Activated CD4-positive, alpha-beta T cell treated with anti-CD3 and anti-CD28 coated beads, Interleukin-10, Interleukin-2, amounts not matched to agents 100 ng/mL and 50 ng/mL, durations not matched to agents 16 hours and 8 hours (primary cell): ENCODE measurements at regions not wholly inside any gene's neighbourhood (a gene's known extent, or its start where the extent isn't known, plus 50 kb on each side); places are given as distances from the start of the nearest gene placed in this dataset.

Experiments
- DNase-seq: peaks from one replicate; pipeline ENCODE4 v3.0.0-alpha.2; 2020

DNA sequence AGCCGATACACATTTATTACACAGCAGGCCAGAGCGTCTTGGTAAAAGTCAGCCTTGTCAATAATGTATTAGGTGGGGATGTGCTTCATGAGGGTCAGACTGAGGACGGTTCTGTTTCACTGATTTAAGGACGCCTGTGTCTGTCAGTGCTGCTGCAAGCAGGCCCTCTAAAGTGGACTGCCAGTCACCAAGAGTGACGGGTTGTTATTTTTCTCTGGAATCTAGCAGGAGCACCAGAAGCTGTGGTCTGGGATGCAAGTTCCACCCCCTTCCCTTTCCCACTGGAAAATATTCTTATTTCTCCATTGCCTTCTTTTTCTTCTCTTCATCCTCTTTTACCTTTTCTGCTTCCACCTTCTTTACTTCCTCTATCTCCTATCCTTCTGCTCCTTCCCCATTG is 191.2 kb upstream of the NCAM1 start:
- DNase-seq: no peak

DNA sequence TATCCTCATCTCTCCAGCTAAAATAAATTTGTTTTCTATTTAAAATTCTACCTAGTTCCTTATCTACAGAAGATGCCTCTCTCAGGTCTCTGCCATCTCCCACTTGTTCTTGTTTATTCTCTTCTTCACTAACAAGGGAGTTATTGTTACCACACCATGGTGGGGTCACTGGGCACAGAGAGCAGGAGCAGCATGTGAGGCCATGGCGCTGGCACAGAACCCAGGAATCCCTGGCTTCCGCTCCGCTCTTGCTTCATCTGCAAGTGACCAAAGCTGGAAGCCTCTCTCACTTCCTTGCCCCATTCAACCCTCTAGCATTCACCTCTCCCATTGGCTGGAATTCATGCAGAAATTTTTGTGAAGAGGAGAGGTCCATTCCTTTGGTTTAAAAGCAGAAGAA is 190.7 kb upstream of the NCAM1 start:
- no peak for DNase-seq

DNA sequence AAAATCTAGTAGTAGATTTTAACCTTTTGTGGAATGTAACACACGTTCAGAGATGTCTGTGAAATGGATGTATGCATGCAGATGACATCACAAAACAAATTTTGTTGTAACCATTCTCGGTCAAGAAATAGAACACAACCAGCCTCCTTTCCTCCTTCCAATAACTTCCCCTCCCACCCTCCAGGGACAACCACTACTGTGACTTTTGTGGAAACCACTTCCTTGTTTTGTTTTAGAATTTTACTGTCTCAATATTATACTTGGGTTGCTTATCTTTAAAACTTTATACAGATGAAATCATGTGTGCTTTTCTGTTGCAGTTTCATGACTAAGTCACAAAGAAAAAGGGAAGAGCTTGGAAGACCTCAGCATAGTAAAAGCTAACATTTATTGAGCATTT is 189.4 kb upstream of the NCAM1 start:
- no peak for DNase-seq

DNA sequence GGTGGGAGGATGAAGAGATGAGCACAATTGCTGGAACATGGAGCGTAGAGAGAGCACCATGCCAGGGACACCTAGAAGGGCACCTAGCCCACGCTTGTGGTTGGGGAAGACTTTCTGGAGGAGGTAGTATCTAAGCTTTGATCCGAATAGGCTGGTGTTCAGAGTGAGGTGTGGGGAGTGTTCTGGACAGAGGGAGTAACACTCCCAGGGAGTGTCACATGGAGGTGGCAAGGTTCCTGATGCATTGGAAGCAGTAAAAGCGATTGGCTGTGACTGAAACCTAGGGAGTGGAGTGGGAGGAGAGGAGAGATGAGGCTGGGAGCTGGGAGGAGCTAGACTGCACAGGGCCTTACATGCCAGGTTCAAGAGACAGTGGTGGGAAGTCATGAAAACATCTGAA is 188.0 kb upstream of the NCAM1 start:
- no peak for DNase-seq

DNA sequence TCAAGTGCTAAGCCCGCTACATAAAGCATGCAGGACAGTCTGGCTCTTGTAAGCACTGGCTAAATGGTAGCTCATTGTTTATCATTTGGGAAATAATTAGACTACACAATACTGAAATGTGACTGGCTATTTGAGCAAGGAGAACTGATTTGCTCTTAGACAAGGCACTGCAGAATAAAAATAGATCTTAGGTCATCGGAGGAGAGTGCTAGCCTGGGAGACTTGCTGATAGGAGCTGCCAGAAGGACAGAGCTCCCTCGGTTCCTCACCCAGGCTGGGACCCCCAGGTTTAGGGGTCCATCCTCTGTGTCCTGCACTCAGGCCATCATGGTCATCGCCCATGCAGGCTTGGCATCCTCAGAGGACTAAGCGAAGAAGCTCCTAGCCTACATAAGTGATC is 184.4 kb upstream of the NCAM1 start:
- DNase-seq: no peak

DNA sequence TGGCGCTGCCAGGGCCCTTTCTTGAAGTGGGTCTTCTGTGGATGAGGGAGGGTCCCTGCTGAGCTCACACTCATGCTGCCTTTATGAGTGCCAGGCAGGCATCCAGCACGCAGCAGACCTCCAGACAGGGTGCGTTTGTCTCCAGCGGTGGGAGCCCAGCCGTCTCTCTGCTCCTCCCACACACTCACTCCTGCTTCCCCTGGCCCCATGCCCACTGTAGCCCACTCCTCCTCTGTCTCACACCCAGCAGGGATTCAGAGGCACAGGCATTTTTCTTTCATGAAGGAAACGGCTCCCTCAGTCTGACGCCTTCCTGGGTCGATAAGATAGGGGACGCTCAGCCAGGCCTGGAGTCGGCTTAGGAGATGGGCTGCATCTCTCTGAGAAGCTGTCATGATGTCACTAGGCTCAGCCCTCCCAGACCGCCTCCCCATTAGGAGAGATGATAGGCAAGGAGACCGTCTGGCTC is 183.9 kb upstream of the NCAM1 start:
- no peak for DNase-seq

DNA sequence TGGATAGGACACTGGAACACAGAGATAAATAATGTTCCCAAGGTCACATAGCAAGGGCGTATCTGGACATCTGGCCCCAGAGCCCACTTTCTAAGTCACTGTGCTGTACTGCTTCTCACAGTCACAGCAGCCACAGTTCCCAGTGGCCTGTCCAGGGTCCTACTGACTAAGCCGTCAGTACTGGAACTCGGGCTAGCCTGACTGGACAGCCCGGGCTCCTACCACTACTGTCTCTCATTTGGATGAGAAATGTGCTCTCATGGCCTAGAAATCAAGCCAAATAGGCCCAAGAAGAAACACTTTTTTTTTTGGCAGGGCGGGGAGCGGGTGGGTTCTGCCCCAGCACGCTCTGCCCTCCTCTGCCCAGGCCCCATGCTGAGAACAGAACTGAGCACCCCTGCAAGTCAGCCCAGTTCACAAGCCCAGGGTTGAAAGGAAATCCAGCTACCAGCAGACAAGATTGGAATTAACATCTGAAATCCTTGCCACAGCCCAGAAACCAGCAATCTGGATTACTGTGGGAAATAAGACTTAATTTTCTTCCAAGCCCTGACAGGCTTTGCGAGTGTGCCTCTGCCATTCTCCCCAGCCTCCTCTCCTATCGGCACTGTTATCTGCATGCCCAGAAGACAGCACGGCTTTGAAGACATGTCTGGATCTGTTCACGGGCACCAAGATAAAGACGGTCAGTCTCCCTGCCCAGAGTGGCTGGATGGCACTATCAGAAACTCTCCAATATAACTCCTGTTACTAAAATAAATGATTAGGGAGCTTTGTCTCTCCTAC is 182.9 kb upstream of the NCAM1 start:
- no peak for DNase-seq

DNA sequence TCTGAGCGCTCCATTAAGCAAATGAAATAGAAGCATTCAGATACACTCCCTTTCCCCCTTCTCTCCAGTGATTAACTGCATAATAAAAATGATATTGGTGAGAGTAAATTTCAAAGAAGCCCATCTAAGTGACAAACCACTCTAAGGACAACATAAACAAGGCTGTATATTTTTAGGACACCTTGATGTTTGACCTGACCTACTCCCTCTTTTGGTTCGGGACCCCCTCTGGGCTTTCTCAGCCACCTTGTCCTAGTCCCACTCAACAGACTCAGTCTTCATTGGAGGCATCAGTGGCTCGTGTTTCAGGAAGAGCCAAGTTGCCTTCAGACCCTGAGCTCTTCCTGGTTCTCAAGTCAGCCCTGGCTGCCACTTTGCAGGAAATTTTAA is 182.3 kb upstream of the NCAM1 start:
- DNase-seq: no peak

DNA sequence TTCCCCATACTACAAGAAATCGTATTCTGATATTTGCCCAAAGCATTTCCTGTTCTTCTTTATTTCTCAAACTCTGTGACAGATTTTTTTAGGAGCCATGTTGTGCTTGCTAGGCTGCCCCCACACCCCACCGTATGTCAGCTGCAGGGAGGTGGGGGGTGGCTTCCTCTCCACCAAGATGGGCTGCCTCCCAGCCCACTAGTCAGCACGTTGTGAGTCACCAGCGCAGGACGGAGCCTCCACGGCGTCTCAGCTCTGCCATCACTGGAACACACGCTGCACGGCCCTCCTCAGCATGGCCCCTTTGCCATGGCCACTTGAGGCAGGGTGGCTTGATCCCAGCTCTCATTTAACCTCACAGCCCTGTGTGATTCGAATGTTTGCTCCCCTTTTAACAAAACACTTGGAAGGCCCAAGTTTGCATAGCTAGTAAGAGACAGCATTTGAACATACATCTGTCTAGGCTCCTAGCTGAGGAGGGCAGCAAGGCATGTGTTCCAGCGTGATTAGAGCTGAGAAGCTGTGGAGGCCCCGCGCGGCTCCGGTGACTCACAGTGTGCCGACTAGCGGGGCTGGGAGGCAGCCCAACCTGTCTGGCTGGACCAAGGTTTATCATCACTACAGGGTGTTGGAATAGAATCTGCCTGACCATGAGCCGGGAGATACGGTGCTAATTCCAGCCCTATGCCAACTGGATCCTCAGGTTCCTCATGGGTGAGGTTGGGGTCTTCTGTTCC is 180.7 kb upstream of the NCAM1 start:
- DNase-seq: no peak

DNA sequence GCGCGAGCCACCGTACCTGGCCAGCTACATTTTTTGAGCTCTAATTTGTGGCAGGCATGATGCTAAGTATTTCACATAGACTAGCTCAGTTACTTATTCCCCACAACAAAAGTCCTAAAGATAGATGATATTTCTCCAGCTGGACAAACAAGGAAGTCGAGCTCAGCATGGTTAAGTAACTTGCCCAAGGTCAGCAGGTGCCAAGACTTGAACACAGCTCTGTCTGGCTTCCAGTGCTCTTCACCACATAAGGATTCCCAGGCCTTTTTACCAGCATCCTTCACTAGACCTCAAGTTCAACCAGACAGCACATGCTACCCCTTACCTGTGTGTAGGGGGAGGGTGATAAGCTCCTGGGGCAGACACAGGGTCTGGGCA is 177.3 kb upstream of the NCAM1 start:
- no peak for DNase-seq

DNA sequence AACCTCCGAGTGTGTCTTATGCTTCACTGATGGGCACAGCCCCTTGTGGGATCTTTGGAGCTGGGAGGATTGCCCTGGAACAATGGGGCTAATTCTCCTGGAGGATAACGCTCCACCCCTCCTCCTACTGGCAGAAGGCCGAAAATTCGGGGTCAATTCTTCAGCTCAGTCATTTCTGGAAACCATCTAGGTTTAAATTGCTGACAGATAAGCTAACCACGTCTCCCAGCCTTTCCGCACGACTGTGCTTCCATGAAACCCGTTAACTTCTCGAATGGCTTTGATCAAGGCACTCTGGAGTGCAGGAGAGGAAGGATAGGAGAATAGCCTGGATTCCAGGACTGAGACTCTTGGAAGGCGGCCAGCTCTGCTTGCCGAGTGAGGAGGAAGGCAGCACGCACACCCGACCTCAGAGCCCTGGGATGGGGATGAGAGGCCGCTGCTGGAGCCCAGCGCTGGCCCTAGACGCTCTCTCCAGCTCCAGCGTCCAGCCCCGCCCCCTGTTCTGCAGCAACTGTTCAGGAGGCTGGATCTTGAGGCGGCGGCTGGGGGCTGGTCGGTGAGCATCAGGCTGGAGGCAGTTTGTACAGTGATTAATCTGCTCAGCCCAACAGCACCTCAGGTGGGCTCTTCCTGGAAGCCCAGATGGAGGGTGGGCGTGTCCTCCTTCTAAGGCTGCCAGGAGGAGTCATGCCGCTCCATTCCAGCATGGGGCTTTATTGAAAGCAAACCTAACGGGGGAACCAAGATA is 176.7 kb upstream of the NCAM1 start:
- DNase-seq: no peak

DNA sequence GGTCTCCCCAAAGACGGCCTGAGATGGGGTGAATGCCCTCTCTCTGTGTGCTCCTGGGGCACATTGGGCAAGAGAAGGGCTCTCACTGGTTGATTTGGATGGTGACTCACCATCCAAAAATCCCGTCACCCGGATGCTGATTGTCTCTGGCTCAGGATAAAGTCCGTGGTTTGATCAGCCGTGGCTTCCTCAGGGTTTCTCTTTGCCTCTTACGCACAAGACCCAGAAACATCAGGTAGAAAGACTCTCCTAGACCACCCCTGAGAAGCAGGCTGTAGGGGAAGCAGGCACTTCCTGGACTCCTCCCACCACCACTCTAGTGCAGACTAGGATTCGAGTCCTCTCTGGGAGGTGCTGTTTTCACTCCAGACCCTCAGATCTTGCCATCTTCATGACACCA is 176.1 kb upstream of the NCAM1 start:
- DNase-seq: no peak

DNA sequence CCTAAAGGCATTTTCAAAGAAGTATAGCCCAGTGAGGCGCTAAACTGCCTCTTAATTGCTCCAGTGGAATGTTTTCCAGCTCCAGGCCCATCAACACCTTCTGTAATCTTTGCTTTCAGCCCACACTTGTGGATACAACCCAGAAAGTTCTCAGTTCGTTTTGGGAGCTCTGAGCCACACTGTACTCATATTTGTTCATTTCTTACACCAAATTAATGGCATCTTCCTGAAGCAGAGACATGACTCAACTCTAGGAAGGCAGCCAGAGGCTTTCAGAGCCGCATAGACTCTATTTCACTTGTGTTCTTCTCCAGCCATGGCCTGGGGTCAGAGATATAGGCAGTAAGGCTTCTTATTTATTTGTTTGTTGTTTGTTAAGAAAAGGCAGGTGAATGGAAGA is 175.5 kb upstream of the NCAM1 start:
- no peak for DNase-seq

DNA sequence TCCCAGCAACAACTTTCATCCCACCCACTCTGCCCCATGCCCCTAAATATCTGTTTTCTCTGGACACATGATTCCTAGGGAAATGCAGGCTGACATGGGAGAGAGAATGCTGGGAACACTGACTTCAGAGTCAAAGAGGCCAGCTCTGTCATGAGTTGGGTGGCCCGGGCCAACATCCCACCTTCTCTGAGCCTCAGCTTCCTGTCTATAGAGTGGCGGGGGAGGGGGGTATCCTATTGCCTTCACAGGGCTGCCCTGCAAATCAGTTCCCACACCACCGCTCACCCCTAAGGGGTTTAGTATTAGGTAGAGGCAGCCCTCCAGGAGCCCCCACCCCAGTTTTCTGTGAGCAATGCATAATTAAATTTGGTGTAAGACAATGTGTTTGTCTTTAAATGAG is 175.0 kb upstream of the NCAM1 start:
- no peak for DNase-seq

DNA sequence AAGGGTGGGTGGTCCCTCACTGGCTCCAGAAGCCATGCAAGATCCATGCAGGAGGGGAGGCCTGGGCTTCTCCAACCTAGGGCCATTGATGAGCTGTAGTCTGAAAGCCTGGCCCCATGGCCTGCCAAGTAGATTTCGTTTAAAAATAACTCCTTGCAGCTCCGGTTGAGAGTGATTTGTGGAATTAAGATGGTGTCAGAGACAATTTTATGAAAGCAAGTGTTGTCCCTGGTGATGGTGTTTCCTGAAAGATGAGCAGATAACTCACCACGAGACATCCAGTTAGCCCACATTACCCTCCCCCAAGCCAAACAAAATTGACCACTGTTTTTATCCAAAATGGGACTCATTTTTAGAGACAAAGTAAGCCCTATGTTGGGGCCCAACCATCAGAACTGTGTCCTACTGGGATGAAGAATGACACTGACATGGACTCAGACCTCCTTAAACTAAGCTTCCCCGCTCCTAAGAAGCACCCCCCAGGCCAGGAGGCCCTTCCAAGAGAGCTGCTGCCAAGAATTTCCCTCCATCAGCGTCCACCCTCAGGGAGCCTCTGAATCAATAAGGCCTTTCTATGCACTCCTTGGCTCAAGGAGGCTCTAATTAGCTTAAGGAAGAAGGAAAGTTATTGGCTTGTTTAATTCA is 174.2 kb upstream of the NCAM1 start:
- DNase-seq: no peak

DNA sequence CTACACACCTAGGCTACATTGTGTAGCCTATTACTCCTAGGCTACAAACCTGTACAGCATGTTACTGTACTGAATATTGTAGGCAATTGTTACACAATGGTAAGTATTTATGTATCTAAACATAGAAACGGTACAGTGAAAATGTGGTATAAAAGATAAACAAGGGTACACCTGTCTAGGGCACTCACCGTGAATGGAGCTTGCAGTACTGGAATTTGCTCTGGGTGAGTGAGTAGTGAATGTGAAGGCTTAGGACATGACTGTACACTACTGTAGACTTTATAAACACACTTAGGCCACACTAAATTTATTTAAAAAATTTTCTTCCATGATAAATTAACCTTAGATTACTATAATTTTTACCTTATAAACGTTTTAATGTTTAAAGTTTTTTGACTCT is 171.7 kb upstream of the NCAM1 start:
- DNase-seq: no peak

DNA sequence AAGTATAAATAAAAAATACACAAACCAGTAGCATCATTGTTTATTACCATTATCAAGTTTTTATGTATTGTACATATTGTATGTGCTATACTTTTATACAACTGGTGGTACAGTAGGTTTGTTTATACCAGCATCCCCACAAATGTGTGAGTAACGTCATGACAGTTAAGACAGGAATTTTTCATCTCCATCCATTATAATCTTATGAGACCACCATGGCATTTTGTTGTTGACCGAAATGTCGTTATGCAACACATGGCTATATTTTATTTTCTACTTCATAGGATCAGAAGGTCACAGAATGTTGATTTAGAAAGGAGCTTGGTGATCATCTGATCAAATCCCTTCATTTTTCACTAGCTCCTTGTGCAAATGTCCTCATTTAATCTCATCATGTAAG is 170.9 kb upstream of the NCAM1 start:
- DNase-seq: no peak

DNA sequence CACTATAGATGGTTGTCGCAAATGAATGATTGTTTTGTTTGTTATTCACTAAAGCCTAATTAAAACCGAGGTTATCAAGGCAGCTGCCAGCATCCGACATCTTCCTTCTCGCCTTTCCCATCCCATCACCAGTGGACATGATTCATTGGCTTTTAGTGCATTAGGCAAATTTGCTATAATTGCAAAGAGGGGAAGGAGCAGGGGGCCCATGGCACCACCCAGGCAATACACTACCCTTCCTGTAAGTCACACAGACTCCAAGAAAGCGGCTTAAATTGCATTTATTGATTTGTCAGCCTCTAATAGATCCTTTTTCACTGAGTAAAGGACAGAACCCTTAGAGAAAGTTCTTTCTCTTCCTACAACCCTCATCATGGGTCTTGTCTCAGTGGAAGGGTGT is 169.2 kb upstream of the NCAM1 start:
- no peak for DNase-seq

DNA sequence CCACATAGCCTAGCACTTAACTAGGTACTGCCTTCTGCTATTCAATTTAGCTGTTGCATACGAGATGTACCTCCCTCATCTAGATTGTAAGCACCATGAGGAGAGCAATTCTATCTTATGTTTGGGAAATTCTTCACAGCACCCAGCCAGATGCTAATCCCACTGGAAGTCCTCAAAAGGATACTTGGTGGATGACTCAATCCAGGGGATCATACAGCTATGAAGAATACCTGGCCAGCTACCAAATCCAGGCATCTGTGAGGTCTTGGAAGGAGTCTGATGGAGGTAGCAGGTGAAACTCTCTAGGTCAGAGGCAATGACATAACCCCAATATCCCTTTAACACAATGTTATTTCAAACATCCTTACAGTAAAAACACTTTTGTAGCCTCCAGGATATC is 167.8 kb upstream of the NCAM1 start:
- no peak for DNase-seq

DNA sequence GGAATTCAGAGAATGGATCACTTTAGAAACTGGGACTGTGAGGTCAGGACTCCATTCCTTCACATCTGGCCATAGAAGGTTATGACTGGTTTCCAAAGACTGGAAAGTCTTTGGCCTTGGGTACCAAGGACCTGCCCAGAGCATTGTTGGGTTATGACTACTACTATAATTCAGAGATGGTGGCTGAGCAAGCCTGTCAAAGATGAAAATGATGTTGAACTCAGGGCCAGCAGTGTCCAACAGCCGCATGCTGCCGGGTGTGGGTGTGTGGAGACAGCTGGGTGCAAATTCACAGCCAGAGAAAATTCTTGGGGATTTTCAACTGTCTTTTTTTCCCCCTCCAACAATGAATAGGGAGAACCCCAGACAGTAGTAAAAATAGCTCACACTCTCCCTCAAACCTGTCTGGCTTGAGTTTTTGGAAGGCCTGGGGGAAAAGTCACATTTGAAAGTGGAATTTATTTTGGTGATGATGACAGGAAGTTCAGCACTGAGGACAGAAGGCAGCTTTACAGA is 166.8 kb upstream of the NCAM1 start:
- no peak for DNase-seq

DNA sequence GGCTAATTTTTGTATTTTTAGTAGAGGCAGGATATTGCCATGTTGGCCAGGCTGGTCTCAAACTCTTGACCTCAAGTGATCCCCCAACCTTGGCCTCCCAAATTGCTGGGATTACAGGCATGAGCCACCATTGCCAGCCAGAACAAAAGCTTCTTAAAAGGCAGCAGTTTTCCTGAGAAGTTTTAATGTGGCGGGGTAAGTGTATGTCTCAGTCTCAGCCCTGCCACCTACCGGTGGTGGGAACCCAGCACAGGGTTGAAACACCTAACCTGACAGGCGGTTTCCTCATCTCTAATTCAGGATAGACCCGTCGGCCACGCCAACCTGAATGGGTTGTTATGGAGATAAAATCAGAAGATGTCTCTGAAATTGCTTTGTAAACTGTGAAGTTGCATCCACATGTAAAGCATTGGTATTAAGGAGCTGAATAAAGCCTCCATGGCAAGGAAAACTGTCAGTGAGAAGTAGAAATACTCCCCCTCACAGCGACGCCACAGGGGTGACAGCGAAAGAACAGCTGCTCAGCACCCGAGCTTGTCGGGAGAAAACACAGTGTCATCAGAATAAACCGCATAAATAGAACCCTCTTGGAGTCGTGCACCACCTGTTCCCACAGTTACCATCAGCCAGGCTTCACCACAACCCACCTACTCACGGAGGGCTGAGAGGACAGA is 165.9 kb upstream of the NCAM1 start:
- DNase-seq: peak; percentile 38

DNA sequence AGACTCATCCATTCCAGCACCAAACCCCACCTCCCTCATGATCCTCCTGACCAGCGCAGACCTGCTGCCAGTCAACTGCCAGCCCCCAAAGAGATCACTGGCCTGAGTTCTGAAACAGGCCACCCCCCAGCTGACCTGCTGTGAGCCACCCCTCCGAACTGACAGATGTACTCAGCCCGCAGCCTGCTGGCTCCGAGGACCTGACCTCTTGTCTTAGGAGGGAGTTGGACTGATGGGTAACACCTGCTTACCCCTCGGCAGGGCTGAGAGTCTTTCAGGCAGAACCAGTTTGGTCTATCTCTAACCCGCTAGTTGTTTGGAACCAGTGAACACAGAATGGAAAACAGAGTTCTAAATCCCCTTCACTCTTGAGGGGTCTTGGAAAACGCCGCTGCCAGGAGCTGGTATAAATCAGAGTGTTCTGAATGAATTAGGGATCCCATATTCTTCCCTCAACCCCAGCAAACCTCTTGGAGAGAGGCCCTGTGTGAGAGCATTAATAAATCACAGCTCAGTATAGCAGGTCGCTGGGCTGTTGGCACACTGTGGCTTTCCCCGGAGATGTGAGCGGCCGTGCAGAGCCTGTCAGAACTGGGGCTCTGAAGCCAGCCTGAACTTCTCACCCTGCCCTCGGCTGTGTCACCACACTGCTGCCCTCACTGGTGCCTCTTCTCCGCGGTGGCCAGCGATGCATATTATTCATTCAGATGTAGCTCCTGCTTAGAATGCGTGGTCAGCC is 165.1 kb upstream of the NCAM1 start:
- no peak for DNase-seq
